ENCODE measurements at regions not wholly inside any gene's neighbourhood (a gene's known extent, or its start where the extent isn't known, plus 50 kb on each side); places are given as distances from the start of the nearest gene placed in this dataset.

DNA sequence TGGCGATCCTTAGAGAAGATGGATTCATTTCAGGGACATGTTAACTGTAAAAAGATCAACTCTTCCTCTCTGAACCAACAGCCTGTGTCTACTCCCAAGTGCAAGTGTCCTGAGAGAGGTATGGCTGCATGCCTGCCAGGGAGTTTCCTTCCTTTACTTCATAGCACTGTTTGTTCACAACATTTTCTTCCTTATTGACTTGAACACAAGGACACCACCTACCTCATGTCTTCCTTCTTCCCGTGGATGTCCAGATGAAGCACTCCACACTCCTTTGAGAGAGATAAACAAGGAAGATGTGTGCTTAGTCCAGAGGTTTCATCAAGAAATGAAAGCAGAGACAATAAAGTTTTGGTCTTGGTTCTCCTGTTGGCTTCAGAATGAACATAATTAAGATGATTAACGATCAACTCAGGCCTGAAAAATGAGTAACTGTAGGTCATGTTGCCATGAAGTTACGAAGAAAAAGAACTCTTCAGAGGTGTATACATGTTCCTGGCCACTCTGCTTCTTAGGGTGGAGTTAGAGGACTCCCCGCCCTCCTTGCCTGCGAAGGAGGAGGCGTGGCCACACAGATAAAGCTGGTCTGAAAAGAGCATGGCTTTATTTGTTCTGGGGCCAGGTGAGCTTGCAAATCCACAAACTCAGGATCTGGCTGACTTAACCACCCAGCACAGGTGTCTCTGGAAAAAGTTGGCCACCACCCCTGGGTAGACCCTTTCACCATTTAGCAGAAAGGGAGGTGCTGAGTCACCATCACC lies 155.0 kb upstream of the KCTD1 start:
- no peak for DNase-seq (ENCODE audit: low spot score)

- no peak for DNase-seq (ENCODE audit: low spot score)
Measured at GRCh38 chr18:26702086-26702485, 153.7 kb upstream of the KCTD1 start.

- no peak for DNase-seq (ENCODE audit: low spot score)
Measured at GRCh38 chr18:26700728-26701127, 152.4 kb upstream of the KCTD1 start.

DNA sequence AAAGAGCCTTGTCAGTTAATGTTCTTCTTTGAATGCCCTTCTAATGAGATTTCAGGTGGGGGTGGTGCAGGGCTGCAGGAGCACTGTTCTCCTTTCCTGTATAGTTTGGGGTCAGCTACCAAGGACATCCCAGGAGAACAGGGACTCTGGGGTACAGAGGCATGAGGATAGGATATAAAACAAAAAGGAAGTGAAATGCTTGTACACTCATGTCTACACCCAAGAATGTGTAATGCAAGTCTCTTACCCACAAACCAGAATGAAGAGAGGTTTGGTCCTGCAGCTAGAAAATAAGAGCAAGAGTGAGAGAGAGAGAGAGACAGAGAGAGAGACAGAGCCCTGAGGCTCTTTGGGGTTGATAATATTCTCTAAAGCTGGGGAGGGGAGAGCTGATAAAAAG lies 151.8 kb upstream of the KCTD1 start:
- no peak for DNase-seq (ENCODE audit: low spot score)

- DNase-seq (ENCODE audit: low spot score): no peak
Measured at GRCh38 chr18:26697186-26697884, 149.0 kb upstream of the KCTD1 start.

GRCh38 chr18:26696786-26697185 lies 148.4 kb upstream of the KCTD1 start:
- DNase-seq (ENCODE audit: low spot score): no peak

GRCh38 chr18:26696308-26696707 lies 148.0 kb upstream of the KCTD1 start:
- DNase-seq (ENCODE audit: low spot score): no peak

- DNase-seq (ENCODE audit: low spot score): no peak
Measured at GRCh38 chr18:26689226-26689879, 141.0 kb upstream of the KCTD1 start.

- DNase-seq (ENCODE audit: low spot score): no peak
Measured at GRCh38 chr18:26686532-26686931, 138.2 kb upstream of the KCTD1 start.

- DNase-seq (ENCODE audit: low spot score): no peak
Measured at GRCh38 chr18:26685438-26686157, 137.2 kb upstream of the KCTD1 start.

GRCh38 chr18:26677957-26678356 lies 129.6 kb upstream of the KCTD1 start:
- DNase-seq (ENCODE audit: low spot score): no peak

DNA sequence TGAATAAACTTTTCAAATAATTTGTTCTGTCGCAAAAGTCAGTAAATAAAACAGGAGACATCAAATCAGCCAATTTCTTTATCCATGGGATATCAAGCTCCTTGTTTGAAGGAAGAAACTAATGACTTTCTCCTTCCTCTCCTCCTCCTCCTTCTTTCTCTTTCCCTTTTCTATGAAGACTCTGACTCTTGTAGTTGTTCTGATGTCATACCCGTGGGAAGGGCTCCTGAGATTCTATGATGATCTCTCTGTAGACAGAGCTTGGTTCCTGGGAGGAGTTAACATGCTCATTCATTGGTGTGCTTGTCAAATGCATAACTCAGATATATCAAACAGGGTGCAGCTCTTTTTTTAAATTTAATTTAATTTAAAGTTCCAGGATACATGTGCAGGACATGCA lies 118.7 kb upstream of the KCTD1 start:
- no peak for DNase-seq (ENCODE audit: low spot score)

- no peak for DNase-seq (ENCODE audit: low spot score)
Measured at GRCh38 chr18:26662996-26663395, 114.6 kb upstream of the KCTD1 start.

- DNase-seq (ENCODE audit: low spot score): no peak
Measured at GRCh38 chr18:26657631-26658581, 109.6 kb upstream of the KCTD1 start.

DNA sequence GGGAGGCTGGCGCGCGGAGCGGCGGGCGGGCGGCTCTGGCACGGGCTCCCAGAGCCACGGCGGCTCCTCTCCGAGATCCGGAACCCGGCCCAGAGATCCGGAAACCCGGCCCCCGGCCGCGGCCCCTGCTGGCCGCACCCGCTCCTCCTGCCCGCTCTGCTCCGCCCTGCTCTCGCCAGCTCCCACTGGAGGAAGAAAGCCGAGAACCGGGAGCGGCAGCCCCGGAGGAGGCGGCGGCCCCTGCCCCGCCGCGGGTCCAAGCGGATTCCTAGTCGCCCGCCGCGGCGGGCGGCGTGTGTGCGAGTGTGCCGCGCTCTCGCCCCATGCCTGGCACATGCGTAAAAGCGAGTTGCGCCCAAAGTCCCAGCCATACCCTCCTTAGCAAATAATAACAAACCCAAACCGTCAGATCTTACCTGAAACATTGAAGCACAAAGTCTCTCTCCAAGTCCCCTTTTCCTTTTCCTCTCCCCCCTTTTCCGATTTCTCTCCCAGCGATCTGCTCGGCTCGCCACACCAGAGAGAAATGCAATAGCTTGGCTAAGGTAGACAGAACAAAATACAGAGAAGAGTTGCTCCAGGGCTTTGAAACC lies 108.7 kb upstream of the KCTD1 start:
- peak; percentile 91 for DNase-seq (ENCODE audit: low spot score)

GRCh38 chr18:26656431-26656943 lies 108.1 kb upstream of the KCTD1 start:
- no peak for DNase-seq (ENCODE audit: low spot score)

- DNase-seq (ENCODE audit: low spot score): no peak
Measured at GRCh38 chr18:26655525-26656430, 107.4 kb upstream of the KCTD1 start.

DNA sequence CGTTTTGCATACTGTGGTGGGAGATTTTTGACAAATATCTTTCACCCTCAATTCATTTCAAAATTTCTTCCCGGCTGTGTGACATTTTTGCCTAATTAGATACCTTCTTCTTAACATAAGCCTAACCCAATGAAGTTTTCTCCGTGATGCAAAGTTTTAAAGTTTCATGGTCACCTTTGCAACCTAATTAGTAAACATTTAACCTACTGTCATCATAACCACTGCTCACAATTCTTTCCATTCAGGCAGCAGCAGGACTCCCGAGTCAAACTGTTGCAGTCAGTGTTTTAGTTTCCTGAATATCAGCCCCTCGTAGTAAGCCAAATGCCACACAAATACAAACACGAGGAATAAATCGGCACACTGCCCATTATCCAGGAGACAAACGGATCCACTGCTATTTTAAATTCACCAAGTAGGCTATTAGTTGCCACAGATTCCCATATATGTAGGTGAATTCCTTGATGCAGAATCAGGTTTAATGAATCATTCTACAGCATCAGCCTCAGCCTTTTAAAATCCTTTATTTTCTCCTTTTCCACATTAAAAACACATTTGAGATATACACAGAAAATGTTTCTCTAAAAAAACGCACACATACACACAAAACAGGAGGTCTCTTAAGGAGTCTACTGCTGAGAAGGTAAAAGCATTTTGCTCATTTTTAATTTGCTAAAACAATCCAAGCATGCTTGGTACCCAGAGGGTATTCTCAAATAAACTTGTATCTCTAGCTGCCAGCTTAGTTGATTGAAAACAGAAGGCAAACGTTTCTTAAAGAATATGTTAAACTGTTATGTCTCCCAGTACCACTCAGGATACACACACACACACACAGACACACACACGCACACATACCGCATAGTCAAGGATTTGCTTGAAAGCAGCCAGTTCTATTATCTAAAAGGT lies 106.5 kb upstream of the KCTD1 start:
- DNase-seq (ENCODE audit: low spot score): no peak

Data from mesenteric fat pad (tissue), 1 donor.